ENCODE measurements at regions not wholly inside any gene's neighbourhood (a gene's known extent, or its start where the extent isn't known, plus 50 kb on each side); places are given as distances from the start of the nearest gene placed in this dataset.

- H3K9me3 ChIP-seq (ENCODE audit: control insufficient read depth in 1 of 2, insufficient read depth in 1 of 2, low read depth in 1 of 2, low read length in 2 of 2): no peaks in the 10 kb centered on the region
- H3K4me3 ChIP-seq (replicated peaks in 1 of 2; ENCODE audit: low read depth in 1 of 2, low read length in 2 of 2): no peak overlapping the region
- intact Hi-C loops (cut with micrococcal nuclease): no loop called here
- H3K27ac ChIP-seq (ENCODE audit: low read depth, low read length): no peak overlapping the region
- CTCF ChIA-PET: no interaction called here
- no peaks in the 10 kb centered on the region for H3K4me1 ChIP-seq (ENCODE audit: control insufficient read depth in 1 of 2, insufficient read depth in 2 of 2, low read length in 2 of 2)
- no peak overlapping the region for H3K9ac ChIP-seq (ENCODE audit: low read length)
- RAD21 ChIA-PET (ENCODE audit: low non-redundant PET in 1 of 2, low total read pairs in 2 of 2, uncharacterized antibody in 2 of 2, unreplicated experiment in 2 of 2): no interaction called here
- no peaks in the 10 kb centered on the region for H3K79me2 ChIP-seq (ENCODE audit: insufficient read depth, low read length)
- H2AFZ ChIP-seq (ENCODE audit: low read depth, low read length, poor library complexity, severe bottlenecking): no peak overlapping the region
- ATAC-seq (no peak), DNase-seq (ENCODE audit: low read depth, low spot score) (no peak)
- TF ChIP-seq MAX (IDR thresholded peaks at IDR 0.05): no peak
- TF ChIP-seq CEBPB (IDR thresholded peaks at IDR 0.05; ENCODE audit: low read depth): no peak
- TF ChIP-seq REST (IDR thresholded peaks at IDR 0.05; ENCODE audit: low read depth): no peak
- TF ChIP-seq, protein P1, sequence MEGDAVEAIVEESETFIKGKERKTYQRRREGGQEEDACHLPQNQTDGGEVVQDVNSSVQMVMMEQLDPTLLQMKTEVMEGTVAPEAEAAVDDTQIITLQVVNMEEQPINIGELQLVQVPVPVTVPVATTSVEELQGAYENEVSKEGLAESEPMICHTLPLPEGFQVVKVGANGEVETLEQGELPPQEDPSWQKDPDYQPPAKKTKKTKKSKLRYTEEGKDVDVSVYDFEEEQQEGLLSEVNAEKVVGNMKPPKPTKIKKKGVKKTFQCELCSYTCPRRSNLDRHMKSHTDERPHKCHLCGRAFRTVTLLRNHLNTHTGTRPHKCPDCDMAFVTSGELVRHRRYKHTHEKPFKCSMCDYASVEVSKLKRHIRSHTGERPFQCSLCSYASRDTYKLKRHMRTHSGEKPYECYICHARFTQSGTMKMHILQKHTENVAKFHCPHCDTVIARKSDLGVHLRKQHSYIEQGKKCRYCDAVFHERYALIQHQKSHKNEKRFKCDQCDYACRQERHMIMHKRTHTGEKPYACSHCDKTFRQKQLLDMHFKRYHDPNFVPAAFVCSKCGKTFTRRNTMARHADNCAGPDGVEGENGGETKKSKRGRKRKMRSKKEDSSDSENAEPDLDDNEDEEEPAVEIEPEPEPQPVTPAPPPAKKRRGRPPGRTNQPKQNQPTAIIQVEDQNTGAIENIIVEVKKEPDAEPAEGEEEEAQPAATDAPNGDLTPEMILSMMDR (IDR thresholded peaks at IDR 0.05 in 2 of 3, conservative IDR thresholded peaks at IDR 0.05 in 1 of 3; ENCODE audit: borderline replicate concordance in 1 of 3, insufficient read depth in 1 of 3, low read depth in 2 of 3, low read length in 2 of 3): no peak
- no peak for TF ChIP-seq EZH2phosphoT487 (IDR thresholded peaks at IDR 0.05; ENCODE audit: borderline replicate concordance)
- no peak for TF ChIP-seq POLR2AphosphoS5 (IDR thresholded peaks at IDR 0.05; ENCODE audit: low read depth, low read length)
- no peak for TF ChIP-seq ZNF274 (IDR thresholded peaks at IDR 0.05; ENCODE audit: low read depth, low read length)
- TF ChIP-seq SRF (IDR thresholded peaks at IDR 0.05; ENCODE audit: low read depth): no peak
- TF ChIP-seq YY1 (IDR thresholded peaks at IDR 0.05; ENCODE audit: extremely low read depth, insufficient replicate concordance, low read depth, low read length): no peak
- no peaks in the 10 kb centered on the region for H4K20me1 ChIP-seq (ENCODE audit: insufficient read depth)
- no peak overlapping the region for H3K4me2 ChIP-seq (ENCODE audit: low read length)
- no peaks in the 10 kb centered on the region for H3K27me3 ChIP-seq (ENCODE audit: insufficient read depth, low read length)
- POLR2A ChIA-PET: no interaction called here
- H3K9me2 ChIP-seq (ENCODE audit: insufficient read depth): no peaks in the 10 kb centered on the region
- no TSS peak for BruUV-seq (replicated peaks)
- H3K36me3 ChIP-seq (ENCODE audit: control insufficient read depth in 1 of 2, insufficient read depth in 2 of 2, low read length in 2 of 2): no peaks in the 10 kb centered on the region
Observed at GRCh38 chr18:45528712-45529336, 86.5 kb upstream of the SLC14A2 start.
